HG03469 (cell line): ENCODE measurements at regions not wholly inside any gene's neighbourhood (a gene's known extent, or its start where the extent isn't known, plus 50 kb on each side); places are given as distances from the start of the nearest gene placed in this dataset.

Experiments
- ATAC-seq: cut with Tn5 transposase; IDR thresholded peaks from one replicate; pipeline ENCODE4 v1.9.1; 2021; ENCODE audit warnings: mild to moderate bottlenecking, moderate library complexity, moderate number of reproducible peaks; ENCODE audit not compliant: unreplicated experiment

- ATAC-seq = no peak
Observed at GRCh38 chr11:113634940-113635575, 71.0 kb downstream of the TMPRSS5 start.

- ATAC-seq = no peak
Observed at GRCh38 chr11:113632981-113633380, 73.1 kb downstream of the TMPRSS5 start.

- ATAC-seq = no peak
Observed at GRCh38 chr11:113629562-113629961, 76.5 kb downstream of the TMPRSS5 start.

- no peak for ATAC-seq
Observed at GRCh38 chr11:113628912-113629311, 77.2 kb downstream of the TMPRSS5 start.

- no peak for ATAC-seq
Observed at GRCh38 chr11:113627946-113628345, 78.2 kb downstream of the TMPRSS5 start.

GRCh38 chr11:113627297-113627696, 78.8 kb downstream of the TMPRSS5 start:
- no peak for ATAC-seq

GRCh38 chr11:113626736-113627135, 79.4 kb downstream of the TMPRSS5 start:
- ATAC-seq = no peak

GRCh38 chr11:113623114-113623513, 83.0 kb downstream of the TMPRSS5 start:
- ATAC-seq = no peak

- no peak for ATAC-seq
Observed at GRCh38 chr11:113618360-113618759, 87.7 kb downstream of the TMPRSS5 start.

GRCh38 chr11:113615773-113616172, 90.3 kb downstream of the TMPRSS5 start:
- ATAC-seq = no peak

GRCh38 chr11:113615098-113615497, 91.0 kb downstream of the TMPRSS5 start:
- ATAC-seq = no peak

GRCh38 chr11:113614097-113614496, 92.0 kb downstream of the TMPRSS5 start:
- ATAC-seq = no peak

- ATAC-seq = no peak
Observed at GRCh38 chr11:113613619-113614018, 92.5 kb downstream of the TMPRSS5 start.

- no peak for ATAC-seq
Observed at GRCh38 chr11:113604186-113604585, 101.9 kb downstream of the TMPRSS5 start.

GRCh38 chr11:113603277-113604059, 102.6 kb downstream of the TMPRSS5 start:
- ATAC-seq = no peak

- no peak for ATAC-seq
Observed at GRCh38 chr11:113602483-113602882, 103.6 kb downstream of the TMPRSS5 start.

- ATAC-seq = no peak
Observed at GRCh38 chr11:113596658-113597057, 109.5 kb downstream of the TMPRSS5 start.

- ATAC-seq = no peak
Observed at GRCh38 chr11:113595810-113596594, 110.1 kb downstream of the TMPRSS5 start.

- ATAC-seq = peak; percentile 82
Observed at GRCh38 chr11:113593698-113594308, 112.3 kb downstream of the TMPRSS5 start.

GRCh38 chr11:113591117-113591516, 115.0 kb downstream of the TMPRSS5 start:
- ATAC-seq = no peak

- ATAC-seq = peak; percentile 82
Observed at GRCh38 chr11:113587308-113587739, 112.1 kb upstream of the DRD2 start.
